GM18868 (cell line): ENCODE measurements at regions not wholly inside any gene's neighbourhood (a gene's known extent, or its start where the extent isn't known, plus 50 kb on each side); places are given as distances from the start of the nearest gene placed in this dataset.
"Not testable (repeated sequence)": the region's sequence is repeated elsewhere in the genome, so short reads cannot be mapped to it uniquely, and the experiment has no call there.

ENCODE experiments used
- ATAC-seq: cut with Tn5 transposase; IDR thresholded peaks from one replicate; pipeline ENCODE4 v1.9.1; 2021; ENCODE audit warnings: mild to moderate bottlenecking, moderate library complexity; ENCODE audit not compliant: unreplicated experiment

- no peak for ATAC-seq
These were observed 256.2 kb upstream of the MGMT start for GRCh38 chr10:129210876-129211275.

- no peak for ATAC-seq
These were observed 253.8 kb upstream of the MGMT start for GRCh38 chr10:129213256-129213655.

- not testable (repeated sequence) for ATAC-seq
These were observed 253.0 kb upstream of the MGMT start for GRCh38 chr10:129213996-129214395.

- no peak for ATAC-seq
These were observed 247.7 kb upstream of the MGMT start for GRCh38 chr10:129219364-129219763.

- ATAC-seq = no peak
These were observed 244.6 kb upstream of the MGMT start for GRCh38 chr10:129222436-129222835.

GRCh38 chr10:129223363-129223762, 243.7 kb upstream of the MGMT start:
- ATAC-seq = no peak

GRCh38 chr10:129224065-129224464, 243.0 kb upstream of the MGMT start:
- ATAC-seq = no peak

- ATAC-seq = no peak
These were observed 235.2 kb upstream of the MGMT start for GRCh38 chr10:129231821-129232220.

GRCh38 chr10:129233351-129234148, 233.5 kb upstream of the MGMT start:
- ATAC-seq = no peak

GRCh38 chr10:129236274-129236691, 230.8 kb upstream of the MGMT start:
- ATAC-seq = no peak

GRCh38 chr10:129241461-129241860, 225.6 kb upstream of the MGMT start:
- no peak for ATAC-seq

GRCh38 chr10:129244298-129244697, 222.7 kb upstream of the MGMT start:
- ATAC-seq = no peak

- ATAC-seq = no peak
These were observed 222.3 kb upstream of the MGMT start for GRCh38 chr10:129244757-129245156.

GRCh38 chr10:129253161-129253864, 213.7 kb upstream of the MGMT start:
- ATAC-seq = no peak

GRCh38 chr10:129253865-129254179, 213.2 kb upstream of the MGMT start:
- no peak for ATAC-seq

- no peak for ATAC-seq
These were observed 208.6 kb upstream of the MGMT start for GRCh38 chr10:129258283-129258923.

GRCh38 chr10:129259128-129259815, 207.8 kb upstream of the MGMT start:
- no peak for ATAC-seq

GRCh38 chr10:129272176-129272575, 194.9 kb upstream of the MGMT start:
- no peak for ATAC-seq

GRCh38 chr10:129272866-129273650, 194.0 kb upstream of the MGMT start:
- ATAC-seq = no peak

- no peak for ATAC-seq
These were observed 193.2 kb upstream of the MGMT start for GRCh38 chr10:129273860-129274259.
